ENCODE measurements at regions not wholly inside any gene's neighbourhood (a gene's known extent, or its start where the extent isn't known, plus 50 kb on each side); places are given as distances from the start of the nearest gene placed in this dataset.

DNA sequence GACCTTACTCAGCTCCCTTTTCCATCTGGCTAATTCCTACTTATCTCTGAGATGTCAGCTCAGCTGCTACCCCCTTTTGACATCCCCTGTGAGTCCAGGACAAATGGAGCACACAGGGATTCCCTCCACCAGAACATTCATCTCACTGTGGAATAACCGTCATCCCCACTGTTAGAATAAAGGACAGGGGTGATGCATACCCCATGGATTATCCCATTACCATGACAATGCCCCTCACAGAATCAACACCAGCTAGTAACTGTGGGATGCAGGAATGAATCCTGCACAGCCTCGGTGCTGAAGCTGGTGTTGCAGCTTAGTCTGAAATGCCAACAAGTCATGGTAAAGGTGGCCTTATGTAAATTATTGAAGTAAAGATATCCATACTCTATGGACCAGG, 624.8 kb upstream of the RAB6C start:
- H3F3A ChIP-seq (replicated peaks; ENCODE audit: insufficient read depth), result no peaks in the 10 kb centered on the region
- ChIA-PET POLR2A (no interaction called here), CTCF (no interaction called here)
- H4K20me1 ChIP-seq (ENCODE audit: insufficient read depth), result no peaks in the 10 kb centered on the region
- H3K9ac ChIP-seq, result no peak overlapping the region
- no peaks in the 10 kb centered on the region for H3K9me3 ChIP-seq
- H3K79me2 ChIP-seq (ENCODE audit: insufficient read depth), result no peaks in the 10 kb centered on the region
- no peak overlapping the region for H3K27ac ChIP-seq (ENCODE audit: low read depth in 2 of 2, low read length in 1 of 2)
- H3K36me3 ChIP-seq (replicated peaks in 1 of 2; ENCODE audit: control insufficient read depth in 1 of 2, insufficient read depth in 2 of 2, low read length in 1 of 2), result no peaks in the 10 kb centered on the region
- H3K27me3 ChIP-seq (ENCODE audit: insufficient read depth), result no peaks in the 10 kb centered on the region
- TF ChIP-seq, protein P1, sequence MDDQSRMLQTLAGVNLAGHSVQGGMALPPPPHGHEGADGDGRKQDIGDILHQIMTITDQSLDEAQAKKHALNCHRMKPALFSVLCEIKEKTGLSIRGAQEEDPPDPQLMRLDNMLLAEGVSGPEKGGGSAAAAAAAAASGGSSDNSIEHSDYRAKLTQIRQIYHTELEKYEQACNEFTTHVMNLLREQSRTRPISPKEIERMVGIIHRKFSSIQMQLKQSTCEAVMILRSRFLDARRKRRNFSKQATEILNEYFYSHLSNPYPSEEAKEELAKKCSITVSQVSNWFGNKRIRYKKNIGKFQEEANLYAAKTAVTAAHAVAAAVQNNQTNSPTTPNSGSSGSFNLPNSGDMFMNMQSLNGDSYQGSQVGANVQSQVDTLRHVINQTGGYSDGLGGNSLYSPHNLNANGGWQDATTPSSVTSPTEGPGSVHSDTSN (IDR thresholded peaks at IDR 0.05), result no peak
- no peak for TF ChIP-seq POLR2AphosphoS5 (IDR thresholded peaks at IDR 0.05; ENCODE audit: low read depth, low read length)
- TF ChIP-seq, protein P2, sequence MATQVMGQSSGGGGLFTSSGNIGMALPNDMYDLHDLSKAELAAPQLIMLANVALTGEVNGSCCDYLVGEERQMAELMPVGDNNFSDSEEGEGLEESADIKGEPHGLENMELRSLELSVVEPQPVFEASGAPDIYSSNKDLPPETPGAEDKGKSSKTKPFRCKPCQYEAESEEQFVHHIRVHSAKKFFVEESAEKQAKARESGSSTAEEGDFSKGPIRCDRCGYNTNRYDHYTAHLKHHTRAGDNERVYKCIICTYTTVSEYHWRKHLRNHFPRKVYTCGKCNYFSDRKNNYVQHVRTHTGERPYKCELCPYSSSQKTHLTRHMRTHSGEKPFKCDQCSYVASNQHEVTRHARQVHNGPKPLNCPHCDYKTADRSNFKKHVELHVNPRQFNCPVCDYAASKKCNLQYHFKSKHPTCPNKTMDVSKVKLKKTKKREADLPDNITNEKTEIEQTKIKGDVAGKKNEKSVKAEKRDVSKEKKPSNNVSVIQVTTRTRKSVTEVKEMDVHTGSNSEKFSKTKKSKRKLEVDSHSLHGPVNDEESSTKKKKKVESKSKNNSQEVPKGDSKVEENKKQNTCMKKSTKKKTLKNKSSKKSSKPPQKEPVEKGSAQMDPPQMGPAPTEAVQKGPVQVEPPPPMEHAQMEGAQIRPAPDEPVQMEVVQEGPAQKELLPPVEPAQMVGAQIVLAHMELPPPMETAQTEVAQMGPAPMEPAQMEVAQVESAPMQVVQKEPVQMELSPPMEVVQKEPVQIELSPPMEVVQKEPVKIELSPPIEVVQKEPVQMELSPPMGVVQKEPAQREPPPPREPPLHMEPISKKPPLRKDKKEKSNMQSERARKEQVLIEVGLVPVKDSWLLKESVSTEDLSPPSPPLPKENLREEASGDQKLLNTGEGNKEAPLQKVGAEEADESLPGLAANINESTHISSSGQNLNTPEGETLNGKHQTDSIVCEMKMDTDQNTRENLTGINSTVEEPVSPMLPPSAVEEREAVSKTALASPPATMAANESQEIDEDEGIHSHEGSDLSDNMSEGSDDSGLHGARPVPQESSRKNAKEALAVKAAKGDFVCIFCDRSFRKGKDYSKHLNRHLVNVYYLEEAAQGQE (IDR thresholded peaks at IDR 0.05; ENCODE audit: low read depth, low read length), result no peak
- no peak for TF ChIP-seq JUND (IDR thresholded peaks at IDR 0.05)
- no peak for TF ChIP-seq ELF1 (IDR thresholded peaks at IDR 0.05)
- H2AFZ ChIP-seq (ENCODE audit: low read depth), result no peak overlapping the region
- 8% methylated on average over 1 of the region's 2 CpGs for WGBS (ENCODE audit: low lambda C conversion rate)
- H3K4me2 ChIP-seq, result no peak overlapping the region
- H3K4me3 ChIP-seq (ENCODE audit: low read depth in 2 of 2, low read length in 1 of 2), result no peak overlapping the region
- no peak for DNase-seq
- H3K9me2 ChIP-seq, result no peaks in the 10 kb centered on the region
- no peaks in the 10 kb centered on the region for H3K4me1 ChIP-seq (ENCODE audit: control insufficient read depth in 1 of 2, insufficient read depth in 2 of 2, low read depth in 1 of 2, low read length in 1 of 2)

DNA sequence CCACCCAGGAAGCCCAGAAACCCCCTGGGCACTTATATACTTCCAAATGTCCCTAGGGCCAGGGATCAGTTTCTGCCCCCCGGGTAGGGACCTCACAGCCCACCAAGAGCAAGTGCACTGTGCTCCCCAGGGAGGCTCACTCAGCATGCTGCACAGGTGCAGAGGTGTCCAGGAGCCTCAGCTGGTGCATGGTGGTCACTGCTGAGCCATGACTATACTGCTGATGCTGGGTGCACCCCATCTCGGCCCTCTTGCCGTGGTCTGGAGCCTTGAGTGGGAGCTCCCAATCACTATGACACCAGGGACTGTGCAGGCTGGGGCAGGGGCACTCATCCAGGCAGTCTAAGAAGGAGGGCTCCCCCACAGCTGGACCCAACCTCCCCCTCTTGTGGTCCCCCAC, 617.8 kb upstream of the RAB6C start:
- Histone ChIP-seq H3K9me3 (no peaks in the 10 kb centered on the region), H3K4me3 (ENCODE audit: low read depth in 2 of 2, low read length in 1 of 2) (no peak overlapping the region), H3F3A (replicated peaks; ENCODE audit: insufficient read depth) (no peaks in the 10 kb centered on the region), H3K4me1 (ENCODE audit: control insufficient read depth in 1 of 2, insufficient read depth in 2 of 2, low read depth in 1 of 2, low read length in 1 of 2) (no peaks in the 10 kb centered on the region), H3K27me3 (ENCODE audit: insufficient read depth) (no peaks in the 10 kb centered on the region), H3K9ac (no peak overlapping the region), H3K9me2 (no peaks in the 10 kb centered on the region), H3K79me2 (ENCODE audit: insufficient read depth) (no peaks in the 10 kb centered on the region), H3K4me2 (no peak overlapping the region), H3K36me3 (replicated peaks in 1 of 2; ENCODE audit: control insufficient read depth in 1 of 2, insufficient read depth in 2 of 2, low read length in 1 of 2) (no peaks in the 10 kb centered on the region), H3K27ac (ENCODE audit: low read depth in 2 of 2, low read length in 1 of 2) (no peak overlapping the region), H2AFZ (ENCODE audit: low read depth) (no peak overlapping the region), H4K20me1 (ENCODE audit: insufficient read depth) (no peaks in the 10 kb centered on the region)
- POLR2A ChIA-PET, result no interaction called here
- no peak for DNase-seq
- CTCF ChIA-PET, result no interaction called here
- TF ChIP-seq, protein P3, sequence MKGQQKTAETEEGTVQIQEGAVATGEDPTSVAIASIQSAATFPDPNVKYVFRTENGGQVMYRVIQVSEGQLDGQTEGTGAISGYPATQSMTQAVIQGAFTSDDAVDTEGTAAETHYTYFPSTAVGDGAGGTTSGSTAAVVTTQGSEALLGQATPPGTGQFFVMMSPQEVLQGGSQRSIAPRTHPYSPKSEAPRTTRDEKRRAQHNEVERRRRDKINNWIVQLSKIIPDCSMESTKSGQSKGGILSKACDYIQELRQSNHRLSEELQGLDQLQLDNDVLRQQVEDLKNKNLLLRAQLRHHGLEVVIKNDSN (IDR thresholded peaks at IDR 0.05; ENCODE audit: borderline replicate concordance, low read depth), result no peak
- no peak for TF ChIP-seq ELF1 (IDR thresholded peaks at IDR 0.05)
- no peak for TF ChIP-seq MEF2A (IDR thresholded peaks at IDR 0.05; ENCODE audit: borderline replicate concordance, low read depth)
- TF ChIP-seq NRF1 (IDR thresholded peaks at IDR 0.05; ENCODE audit: low read depth, low read length), result no peak
- TF ChIP-seq, protein P4, sequence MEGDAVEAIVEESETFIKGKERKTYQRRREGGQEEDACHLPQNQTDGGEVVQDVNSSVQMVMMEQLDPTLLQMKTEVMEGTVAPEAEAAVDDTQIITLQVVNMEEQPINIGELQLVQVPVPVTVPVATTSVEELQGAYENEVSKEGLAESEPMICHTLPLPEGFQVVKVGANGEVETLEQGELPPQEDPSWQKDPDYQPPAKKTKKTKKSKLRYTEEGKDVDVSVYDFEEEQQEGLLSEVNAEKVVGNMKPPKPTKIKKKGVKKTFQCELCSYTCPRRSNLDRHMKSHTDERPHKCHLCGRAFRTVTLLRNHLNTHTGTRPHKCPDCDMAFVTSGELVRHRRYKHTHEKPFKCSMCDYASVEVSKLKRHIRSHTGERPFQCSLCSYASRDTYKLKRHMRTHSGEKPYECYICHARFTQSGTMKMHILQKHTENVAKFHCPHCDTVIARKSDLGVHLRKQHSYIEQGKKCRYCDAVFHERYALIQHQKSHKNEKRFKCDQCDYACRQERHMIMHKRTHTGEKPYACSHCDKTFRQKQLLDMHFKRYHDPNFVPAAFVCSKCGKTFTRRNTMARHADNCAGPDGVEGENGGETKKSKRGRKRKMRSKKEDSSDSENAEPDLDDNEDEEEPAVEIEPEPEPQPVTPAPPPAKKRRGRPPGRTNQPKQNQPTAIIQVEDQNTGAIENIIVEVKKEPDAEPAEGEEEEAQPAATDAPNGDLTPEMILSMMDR (IDR thresholded peaks at IDR 0.05), result no peak
- no peak for TF ChIP-seq EZH2phosphoT487 (IDR thresholded peaks at IDR 0.05; ENCODE audit: borderline replicate concordance, low read depth)
- TF ChIP-seq SIN3A (IDR thresholded peaks at IDR 0.05; ENCODE audit: borderline replicate concordance, low read depth, low read length), result no peak
- 56% methylated on average over 1 of the region's 3 CpGs for WGBS (ENCODE audit: low lambda C conversion rate)

All from SK-N-SH (cell line).